Lung (tissue), 11 donors: ENCODE measurements at regions not wholly inside any gene's neighbourhood (a gene's known extent, or its start where the extent isn't known, plus 50 kb on each side); places are given as distances from the start of the nearest gene placed in this dataset.

Source experiments
- ATAC-seq: fragments of 200-7000 bp; cut with Tn5 transposase; one replicate; pipeline ENCODE4 v1.9.1; 2020; ENCODE audit warnings: moderate number of reproducible peaks; ENCODE audit not compliant: insufficient read depth, low FRiP score
- DNase-seq, 3 donors: peaks; one replicate each; pipeline ENCODE4 v3.0.0-alpha.2; 2013 to 2017
- H3K27ac ChIP-seq, 2 donors: one replicate each; pipeline ENCODE4 v1.5.1; 2013; ENCODE audit warnings: mild to moderate bottlenecking in 2 of 2, moderate library complexity in 2 of 2, control low read depth in 1 of 2, inconsistent platforms in 1 of 2, low read depth in 1 of 2, low read length in 1 of 2
- H3K27me3 ChIP-seq, 3 donors: one replicate each; pipeline ENCODE4 v1.5.1; 2013; ENCODE audit warnings: low read length in 2 of 3; ENCODE audit not compliant: control insufficient read depth in 3 of 3, insufficient read depth in 3 of 3
- H3K36me3 ChIP-seq, 4 donors: one replicate each; pipeline ENCODE4 v1.5.1; 2013; ENCODE audit warnings: low read length in 4 of 4, mild to moderate bottlenecking in 1 of 4, moderate library complexity in 1 of 4; ENCODE audit not compliant: control insufficient read depth in 4 of 4, insufficient read depth in 4 of 4
- H3K4me1 ChIP-seq, 5 donors: one replicate each; pipeline ENCODE4 v1.5.1; 2013; ENCODE audit warnings: low read length in 5 of 5, mild to moderate bottlenecking in 2 of 5, moderate library complexity in 1 of 5; ENCODE audit not compliant: control insufficient read depth in 5 of 5, insufficient read depth in 5 of 5
- H3K4me3 ChIP-seq: one replicate; pipeline ENCODE4 v1.5.1; 2013; ENCODE audit warnings: mild to moderate bottlenecking, control low read depth, moderate library complexity
- H3K9ac ChIP-seq, 2 donors: one replicate each; pipeline ENCODE4 v1.5.1; 2013; ENCODE audit warnings: low read length in 2 of 2, control low read depth in 1 of 2; ENCODE audit not compliant: insufficient read depth in 1 of 2
- H3K9me3 ChIP-seq, 4 donors: one replicate each; pipeline ENCODE4 v1.5.1; 2013; ENCODE audit warnings: low read length in 3 of 4, mild to moderate bottlenecking in 1 of 4, moderate library complexity in 1 of 4; ENCODE audit not compliant: control insufficient read depth in 4 of 4, insufficient read depth in 3 of 4
- WGBS, 2 donors: extraction: QIAGEN DNeasy Blood & Tissue Kit; methylation state at CpG; one replicate each; pipeline ENCODE4 v1.1.7; 2013; 5-methylcytosine and 5-hydroxymethylcytosine counted together
- TF ChIP-seq, protein P1 (sequence below): IDR thresholded peaks from 2 replicates; pipeline ENCODE4 v1.5.1; 2012; ENCODE audit warnings: mild to moderate bottlenecking; ENCODE audit errors: control extremely low read depth, extremely low read depth
- donor health status: control.
- donor health status: control.
- donor health status: Bipolar disorder and iron deficiency.
- donor health status: healthy.
- donor health status: DM: yes; HTN: yes; CAD: no.

DNA sequence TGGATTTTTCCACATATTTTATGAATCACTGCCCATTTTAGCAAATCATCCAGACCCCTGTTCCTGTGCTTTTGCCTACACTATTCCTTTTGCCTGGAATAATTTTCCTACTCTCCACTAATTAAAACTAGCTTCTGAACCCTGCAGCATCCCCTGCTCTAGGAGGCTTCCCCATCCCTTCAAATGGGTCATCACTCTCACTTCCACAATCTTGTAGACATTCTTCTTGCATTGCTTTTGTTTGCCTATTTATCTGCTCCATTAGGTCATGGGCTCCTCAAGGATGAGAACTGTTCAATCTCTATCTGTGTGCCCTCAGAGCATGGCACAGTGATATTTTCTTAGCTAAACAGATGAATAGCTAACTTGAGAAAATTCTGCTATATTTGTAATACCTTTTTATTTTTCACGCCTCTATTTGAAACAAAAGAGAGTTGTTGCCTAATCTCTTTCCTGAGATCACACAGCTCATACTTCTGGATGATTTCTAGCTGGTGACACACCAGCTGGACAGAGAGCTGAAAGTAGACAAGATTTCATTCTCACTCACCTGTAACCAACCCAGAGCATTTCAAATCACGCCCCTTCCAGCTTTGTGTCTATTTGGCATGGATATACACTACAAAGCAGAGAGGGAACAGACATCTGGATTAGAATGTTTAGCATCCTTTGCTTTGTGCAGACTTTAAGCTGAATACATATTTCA, 466.0 kb downstream of the FOXO1 start:
- TF ChIP-seq, protein P1, sequence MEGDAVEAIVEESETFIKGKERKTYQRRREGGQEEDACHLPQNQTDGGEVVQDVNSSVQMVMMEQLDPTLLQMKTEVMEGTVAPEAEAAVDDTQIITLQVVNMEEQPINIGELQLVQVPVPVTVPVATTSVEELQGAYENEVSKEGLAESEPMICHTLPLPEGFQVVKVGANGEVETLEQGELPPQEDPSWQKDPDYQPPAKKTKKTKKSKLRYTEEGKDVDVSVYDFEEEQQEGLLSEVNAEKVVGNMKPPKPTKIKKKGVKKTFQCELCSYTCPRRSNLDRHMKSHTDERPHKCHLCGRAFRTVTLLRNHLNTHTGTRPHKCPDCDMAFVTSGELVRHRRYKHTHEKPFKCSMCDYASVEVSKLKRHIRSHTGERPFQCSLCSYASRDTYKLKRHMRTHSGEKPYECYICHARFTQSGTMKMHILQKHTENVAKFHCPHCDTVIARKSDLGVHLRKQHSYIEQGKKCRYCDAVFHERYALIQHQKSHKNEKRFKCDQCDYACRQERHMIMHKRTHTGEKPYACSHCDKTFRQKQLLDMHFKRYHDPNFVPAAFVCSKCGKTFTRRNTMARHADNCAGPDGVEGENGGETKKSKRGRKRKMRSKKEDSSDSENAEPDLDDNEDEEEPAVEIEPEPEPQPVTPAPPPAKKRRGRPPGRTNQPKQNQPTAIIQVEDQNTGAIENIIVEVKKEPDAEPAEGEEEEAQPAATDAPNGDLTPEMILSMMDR = no peak
- H3K27me3 ChIP-seq = no peaks in the 10 kb centered on the region
- ATAC-seq = no peak
- no peaks in the 10 kb centered on the region for H3K4me1 ChIP-seq
- WGBS, 2 donors = 85 to 89% methylated on average over 2 of the region's 2 CpGs
- no peaks in the 10 kb centered on the region for H3K9me3 ChIP-seq
- no peaks in the 10 kb centered on the region for H3K36me3 ChIP-seq
- DNase-seq = no peak
- no peak overlapping the region for H3K4me3 ChIP-seq
- no peak overlapping the region for H3K9ac ChIP-seq
- no peak overlapping the region for H3K27ac ChIP-seq

DNA sequence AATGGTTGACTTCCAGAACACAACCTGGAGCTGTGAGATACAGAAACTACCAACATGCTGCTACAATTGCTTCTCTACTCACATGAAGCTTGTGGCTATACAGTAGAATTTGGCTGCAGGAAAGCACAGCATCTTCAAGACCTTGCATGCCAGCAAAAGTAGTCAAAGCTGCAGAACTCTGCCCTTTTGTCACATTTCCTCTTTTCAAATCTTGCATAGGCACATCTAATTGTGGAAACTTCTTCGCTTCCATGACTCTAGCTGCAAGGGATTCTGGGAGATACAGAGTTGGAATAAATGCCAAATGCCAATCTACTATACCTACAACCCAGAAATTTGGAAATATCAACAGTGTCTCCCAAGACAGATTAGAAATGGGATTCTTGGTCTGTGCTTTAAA, 462.2 kb downstream of the FOXO1 start:
- H3K27ac ChIP-seq = no peak overlapping the region
- H3K27me3 ChIP-seq = no peaks in the 10 kb centered on the region
- 91 to 95% methylated on average over 1 of the region's 1 CpG for WGBS, 2 donors

DNA sequence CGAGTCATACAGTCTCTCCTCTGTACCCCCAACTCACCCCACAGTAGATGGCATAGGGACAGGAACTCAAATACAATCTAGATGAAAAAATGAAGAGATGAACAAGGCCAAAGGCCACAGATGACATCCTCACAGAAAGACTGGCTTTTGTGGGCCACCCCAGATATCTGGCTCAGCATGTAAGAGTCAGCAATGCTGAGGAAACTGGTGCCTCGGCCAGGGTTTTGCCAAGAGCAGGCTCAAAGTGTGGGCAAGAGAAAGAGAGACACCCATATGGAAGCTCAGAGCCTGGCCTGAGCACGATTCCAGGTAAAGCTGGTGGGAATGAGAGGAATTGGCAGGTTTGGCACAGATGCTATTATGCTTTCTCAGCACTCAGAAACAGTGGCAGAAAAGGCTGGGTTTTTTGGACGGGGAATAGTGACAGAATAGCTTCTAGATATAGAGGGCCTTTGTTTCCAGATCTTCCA, 460.6 kb downstream of the FOXO1 start:
- ATAC-seq (no peak), DNase-seq (no peak)
- H3K9me3 ChIP-seq = peaks cover 0 to 2% (median 0%) of the 10 kb centered on the region in 4 donors
- H3K27me3 ChIP-seq = no peaks in the 10 kb centered on the region
- 88 to 89% methylated on average over 4 of the region's 4 CpGs for WGBS, 2 donors
- TF ChIP-seq, protein P1 = no peak
- H3K27ac ChIP-seq = no peak overlapping the region
- no peaks in the 10 kb centered on the region for H3K36me3 ChIP-seq
- no peak overlapping the region for H3K9ac ChIP-seq
- H3K4me1 ChIP-seq = peaks cover 0 to 6% (median 0%) of the 10 kb centered on the region in 5 donors
- no peak overlapping the region for H3K4me3 ChIP-seq

More for the DNA sequence above, 462.2 kb downstream of the FOXO1 start:
- no peak for ATAC-seq
- Histone ChIP-seq H3K36me3 (no peaks in the 10 kb centered on the region), H3K4me3 (no peak overlapping the region), H3K9me3 (peaks cover 0 to 2% (median 0%) of the 10 kb centered on the region in 4 donors), H3K9ac (no peak overlapping the region), H3K4me1 (peaks cover 0 to 6% (median 0%) of the 10 kb centered on the region in 5 donors)
- TF ChIP-seq, protein P1 = no peak
- no peak for DNase-seq
